Calu3 (cell line): ENCODE measurements at regions not wholly inside any gene's neighbourhood (a gene's known extent, or its start where the extent isn't known, plus 50 kb on each side); places are given as distances from the start of the nearest gene placed in this dataset.
"Not testable (repeated sequence)": the region's sequence is repeated elsewhere in the genome, so short reads cannot be mapped to it uniquely, and the experiment has no call there.

Source experiments
- BruUV-seq: library from RNA; stranded (reverse); fragments of 400-500 nt; replicated peaks from 2 replicates; lab custom pipeline; 2021; lab: Mats Ljungman, UMichigan
- CTCF ChIA-PET: fragments of 300-600 bp; sonication (Branson Sonifier 250); formaldehyde crosslinking; loops from one replicate; lab custom pipeline; 2022; ENCODE audit warnings: antibody characterized with exemption; lab: Charles Lee
- DNase-seq: peaks from one replicate; pipeline ENCODE4 v3.0.0; 2022
- H3K27ac Mint-ChIP-seq: one replicate; pipeline ENCODE4 v1.8.0; 2022; ENCODE audit warnings: mixed read lengths; ENCODE audit not compliant: unreplicated experiment
- H3K27me3 Mint-ChIP-seq: one replicate; pipeline ENCODE4 v1.8.0; 2022; ENCODE audit warnings: mixed read lengths; ENCODE audit not compliant: unreplicated experiment
- H3K36me3 Mint-ChIP-seq: one replicate; pipeline ENCODE4 v1.8.0; 2022; ENCODE audit warnings: mild to moderate bottlenecking, moderate library complexity, mixed read lengths; ENCODE audit not compliant: insufficient read depth, unreplicated experiment
- H3K4me1 Mint-ChIP-seq: one replicate; pipeline ENCODE4 v1.8.0; 2022; ENCODE audit warnings: mild to moderate bottlenecking, low read depth, mixed read lengths; ENCODE audit not compliant: unreplicated experiment
- H3K4me3 Mint-ChIP-seq: one replicate; pipeline ENCODE4 v1.8.0; 2022; ENCODE audit warnings: mild to moderate bottlenecking, low read depth, moderate library complexity, mixed read lengths; ENCODE audit not compliant: unreplicated experiment
- H3K9me3 Mint-ChIP-seq: one replicate; pipeline ENCODE4 v1.8.0; 2022; ENCODE audit warnings: low read depth, mixed read lengths; ENCODE audit not compliant: unreplicated experiment
- intact Hi-C: fragments of 100-400 bp; cut with micrococcal nuclease; formaldehyde crosslinking; loops from one replicate; pipeline ENCODE4 v1.10.0; 2022; ENCODE audit not compliant: unreplicated experiment
- TF ChIP-seq, protein P1 (sequence below): fragments of 200-600 bp; IDR thresholded peaks from one replicate; pipeline ENCODE4 v1.8.0; 2022; ENCODE audit warnings: antibody characterized with exemption; ENCODE audit not compliant: unreplicated experiment

DNA sequence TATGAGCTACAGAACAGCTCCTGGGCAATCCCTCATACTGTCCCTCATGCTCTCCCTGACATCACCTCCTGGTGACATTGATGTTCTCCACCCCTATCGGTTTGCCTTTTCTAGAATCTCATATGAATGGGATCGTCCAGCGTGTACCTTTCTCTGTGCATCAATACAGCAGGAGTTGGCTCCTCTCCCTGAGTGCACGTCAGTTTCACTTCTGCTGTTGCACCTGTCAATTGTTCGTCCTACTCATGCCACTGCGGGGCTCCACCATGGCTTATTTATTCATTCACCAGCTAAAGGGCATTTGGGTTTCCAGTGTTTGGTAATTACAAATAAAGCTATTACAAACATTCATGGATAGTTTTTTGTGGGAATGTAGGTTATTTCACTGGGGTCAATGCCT is 269.1 kb upstream of the ZFP42 start:
- H3K27ac Mint-ChIP-seq = no peak overlapping the region
- intact Hi-C loops = no loop called here
- CTCF ChIA-PET = interaction anchor here (0.6 kb wide), 1 partner anchor 86 kb away, joined by 4 read pairs; no protein-coding TSS in a partner anchor
- TF ChIP-seq, protein P1, sequence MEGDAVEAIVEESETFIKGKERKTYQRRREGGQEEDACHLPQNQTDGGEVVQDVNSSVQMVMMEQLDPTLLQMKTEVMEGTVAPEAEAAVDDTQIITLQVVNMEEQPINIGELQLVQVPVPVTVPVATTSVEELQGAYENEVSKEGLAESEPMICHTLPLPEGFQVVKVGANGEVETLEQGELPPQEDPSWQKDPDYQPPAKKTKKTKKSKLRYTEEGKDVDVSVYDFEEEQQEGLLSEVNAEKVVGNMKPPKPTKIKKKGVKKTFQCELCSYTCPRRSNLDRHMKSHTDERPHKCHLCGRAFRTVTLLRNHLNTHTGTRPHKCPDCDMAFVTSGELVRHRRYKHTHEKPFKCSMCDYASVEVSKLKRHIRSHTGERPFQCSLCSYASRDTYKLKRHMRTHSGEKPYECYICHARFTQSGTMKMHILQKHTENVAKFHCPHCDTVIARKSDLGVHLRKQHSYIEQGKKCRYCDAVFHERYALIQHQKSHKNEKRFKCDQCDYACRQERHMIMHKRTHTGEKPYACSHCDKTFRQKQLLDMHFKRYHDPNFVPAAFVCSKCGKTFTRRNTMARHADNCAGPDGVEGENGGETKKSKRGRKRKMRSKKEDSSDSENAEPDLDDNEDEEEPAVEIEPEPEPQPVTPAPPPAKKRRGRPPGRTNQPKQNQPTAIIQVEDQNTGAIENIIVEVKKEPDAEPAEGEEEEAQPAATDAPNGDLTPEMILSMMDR = no peak
- H3K4me1 Mint-ChIP-seq = no peaks in the 10 kb centered on the region
- BruUV-seq = no TSS peak
- H3K9me3 Mint-ChIP-seq = no peaks in the 10 kb centered on the region
- H3K27me3 Mint-ChIP-seq = no peaks in the 10 kb centered on the region
- DNase-seq = no peak
- H3K4me3 Mint-ChIP-seq = no peak overlapping the region
- H3K36me3 Mint-ChIP-seq = no peaks in the 10 kb centered on the region

DNA sequence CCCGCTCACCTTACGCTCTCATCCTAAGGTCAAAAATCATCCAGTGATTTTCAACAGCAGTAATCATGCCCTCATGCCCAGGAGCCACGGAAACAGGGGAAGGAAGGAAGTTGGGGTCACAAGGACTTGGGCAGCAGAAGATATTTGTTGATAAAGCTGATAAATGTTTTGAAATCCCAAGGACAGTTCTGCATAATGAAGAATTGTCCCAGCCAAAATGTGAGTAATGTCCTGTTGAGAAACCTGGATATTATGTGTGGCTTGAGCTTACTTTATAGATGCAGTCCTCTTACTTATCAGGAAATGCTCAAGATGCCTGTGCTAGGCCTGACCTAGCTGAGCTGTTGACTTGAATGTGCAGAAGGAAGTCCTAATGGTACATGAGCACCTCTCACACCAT is 263.0 kb upstream of the ZFP42 start:
- Mint-ChIP-seq H3K36me3 (no peaks in the 10 kb centered on the region), H3K4me1 (no peaks in the 10 kb centered on the region), H3K27ac (no peak overlapping the region), H3K4me3 (no peak overlapping the region), H3K27me3 (no peaks in the 10 kb centered on the region), H3K9me3 (no peaks in the 10 kb centered on the region)
- DNase-seq = no peak
- BruUV-seq = no TSS peak
- CTCF ChIA-PET = no interaction called here
- TF ChIP-seq, protein P1 = no peak
- intact Hi-C loops = no loop called here

DNA sequence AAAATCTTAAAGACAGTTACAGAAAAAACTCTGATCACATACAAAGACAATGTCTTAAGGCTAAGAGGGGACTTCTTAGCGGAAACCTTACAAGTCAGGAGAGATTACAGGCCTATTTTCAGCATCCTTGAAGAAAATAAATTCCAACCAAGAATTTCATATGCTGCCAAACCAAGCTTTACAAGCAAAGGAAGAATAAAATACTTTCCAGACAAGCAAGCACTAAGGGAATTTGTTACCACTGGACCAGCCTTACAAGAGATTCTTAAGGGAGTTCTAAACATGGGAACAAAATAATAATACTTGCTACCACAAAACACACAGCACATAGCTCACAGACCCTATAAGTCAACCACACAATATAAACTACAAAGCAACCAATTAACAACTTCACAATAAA is 255.8 kb upstream of the ZFP42 start:
- no peak for DNase-seq
- no peaks in the 10 kb centered on the region for H3K36me3 Mint-ChIP-seq
- no peaks in the 10 kb centered on the region for H3K27me3 Mint-ChIP-seq
- H3K9me3 Mint-ChIP-seq = peaks cover 3% of the 10 kb centered on the region
- H3K4me1 Mint-ChIP-seq = peaks cover under 1% of the 10 kb centered on the region
- intact Hi-C loops = no loop called here
- no peak overlapping the region for H3K4me3 Mint-ChIP-seq
- TF ChIP-seq, protein P1 = no peak
- no peak overlapping the region for H3K27ac Mint-ChIP-seq
- no TSS peak for BruUV-seq
- CTCF ChIA-PET = interaction anchor here (0.7 kb wide), 1 partner anchor 8 kb away, joined by 3 read pairs; no protein-coding TSS in a partner anchor

DNA sequence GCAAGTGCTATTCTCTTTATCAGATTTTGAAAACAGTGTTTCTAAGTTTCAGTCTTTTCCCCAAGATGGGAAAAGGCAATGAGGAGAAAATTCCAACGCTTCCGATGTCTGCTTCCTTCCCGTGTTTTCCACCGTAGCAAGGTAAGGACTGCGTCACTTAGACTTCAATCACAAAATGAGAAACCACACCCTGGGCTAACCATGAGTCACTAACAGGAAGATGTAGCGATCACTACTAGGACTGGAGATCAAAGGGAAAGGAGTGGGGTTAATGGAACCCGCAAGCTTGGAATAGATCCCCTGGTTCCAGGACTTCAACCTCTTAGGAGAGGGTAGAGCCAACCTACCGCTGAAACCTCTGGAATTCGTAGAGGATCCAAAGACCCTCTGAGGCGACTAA is 250.7 kb upstream of the ZFP42 start:
- intact Hi-C loops = no loop called here
- Mint-ChIP-seq H3K4me1 (peaks cover 7% of the 10 kb centered on the region), H3K27me3 (no peaks in the 10 kb centered on the region), H3K27ac (peak overlapping the region; percentile 45), H3K36me3 (no peaks in the 10 kb centered on the region), H3K4me3 (no peak overlapping the region), H3K9me3 (peaks cover 3% of the 10 kb centered on the region)
- TF ChIP-seq, protein P1 = no peak
- CTCF ChIA-PET = no interaction called here
- no TSS peak for BruUV-seq
- peak; percentile 10 for DNase-seq

DNA sequence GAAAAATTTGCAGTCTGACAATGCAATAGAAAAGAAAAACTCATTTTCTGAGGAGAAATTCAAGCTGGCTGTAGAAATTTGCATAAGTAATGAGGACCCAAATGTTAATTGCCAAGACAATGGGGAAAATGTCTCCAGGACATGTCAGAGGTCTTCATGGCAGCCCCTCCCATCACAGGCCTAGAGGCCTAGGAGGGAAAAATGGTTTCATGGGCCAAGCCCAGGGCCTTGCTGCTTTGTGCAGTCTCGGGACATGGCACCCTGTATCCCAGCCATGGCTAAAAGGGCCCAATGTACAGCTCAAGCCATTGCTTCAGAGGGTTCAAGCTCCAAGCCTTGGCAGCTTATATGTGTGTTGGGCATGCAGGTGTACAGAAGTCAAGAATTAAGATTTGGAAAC is 244.9 kb upstream of the ZFP42 start:
- DNase-seq, H3K9me3 Mint-ChIP-seq, CTCF ChIA-PET, H3K36me3 Mint-ChIP-seq, H3K27ac Mint-ChIP-seq, BruUV-seq, H3K27me3 Mint-ChIP-seq, H3K4me1 Mint-ChIP-seq, H3K4me3 Mint-ChIP-seq, intact Hi-C loops: not testable (repeated sequence)
